ENCODE measurements at regions not wholly inside any gene's neighbourhood (a gene's known extent, or its start where the extent isn't known, plus 50 kb on each side); places are given as distances from the start of the nearest gene placed in this dataset.

GRCh38 chr9:29816954-29817703, 2243.8 kb upstream of the C9orf72 start:
- no peak overlapping the region for H3K4me3 ChIP-seq (ENCODE audit: low read length)
- no peak overlapping the region for H2AFZ ChIP-seq (ENCODE audit: low read depth, low read length)
- TF ChIP-seq EZH2phosphoT487 (IDR thresholded peaks at IDR 0.05; ENCODE audit: low read depth) (no peak), CTCF (IDR thresholded peaks at IDR 0.05; ENCODE audit: low read depth, low read length) (no peak)
- no peaks in the 10 kb centered on the region for H3K27me3 ChIP-seq (ENCODE audit: low read depth, low read length)
- no peak overlapping the region for H3K4me2 ChIP-seq (ENCODE audit: low read length)
- peaks cover 18% of the 10 kb centered on the region for H3K36me3 ChIP-seq (replicated peaks; ENCODE audit: low read depth, low read length)
- no peak overlapping the region for H3K27ac ChIP-seq (ENCODE audit: low read length)
- H3K79me2 ChIP-seq (ENCODE audit: low read length), result no peaks in the 10 kb centered on the region
- H3K4me1 ChIP-seq (ENCODE audit: low read length), result no peaks in the 10 kb centered on the region
- no peak overlapping the region for H3K9ac ChIP-seq (ENCODE audit: low read length)
- H3K9me3 ChIP-seq (ENCODE audit: insufficient read depth, low read length), result peaks cover 22% of the 10 kb centered on the region
- no peaks in the 10 kb centered on the region for H4K20me1 ChIP-seq (ENCODE audit: insufficient read depth, low read length)

DNA sequence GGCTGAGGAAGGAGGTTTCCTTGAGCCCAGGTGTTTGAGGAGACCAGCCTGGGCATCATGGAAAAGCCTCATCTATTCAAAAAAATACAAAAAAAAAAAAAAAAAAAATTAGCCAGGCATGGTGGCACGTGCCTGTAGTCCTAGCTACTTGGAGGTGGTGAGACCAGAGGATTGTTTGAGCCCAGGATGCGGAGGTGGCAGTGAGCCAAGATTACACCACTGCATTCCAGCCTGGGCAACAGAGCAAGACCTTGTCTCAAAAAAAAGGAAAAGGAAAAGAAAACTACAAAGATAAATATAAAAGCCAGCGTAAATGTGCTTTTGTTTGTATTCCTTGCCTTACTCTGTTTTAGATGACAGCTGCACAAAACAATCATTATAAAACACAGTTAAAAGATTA, 2249.2 kb upstream of the C9orf72 start:
- peaks cover 17% of the 10 kb centered on the region for H3K36me3 ChIP-seq (replicated peaks; ENCODE audit: low read depth, low read length)
- H4K20me1 ChIP-seq (ENCODE audit: insufficient read depth, low read length), result no peaks in the 10 kb centered on the region
- H3K27me3 ChIP-seq (ENCODE audit: low read depth, low read length), result no peaks in the 10 kb centered on the region
- no peak overlapping the region for H2AFZ ChIP-seq (ENCODE audit: low read depth, low read length)
- H3K4me2 ChIP-seq (ENCODE audit: low read length), result no peak overlapping the region
- no peak overlapping the region for H3K27ac ChIP-seq (ENCODE audit: low read length)
- H3K79me2 ChIP-seq (ENCODE audit: low read length), result no peaks in the 10 kb centered on the region
- H3K9ac ChIP-seq (ENCODE audit: low read length), result no peak overlapping the region
- peaks cover 19% of the 10 kb centered on the region for H3K9me3 ChIP-seq (ENCODE audit: insufficient read depth, low read length)
- TF ChIP-seq CTCF (IDR thresholded peaks at IDR 0.05; ENCODE audit: low read depth, low read length) (no peak), EZH2phosphoT487 (IDR thresholded peaks at IDR 0.05; ENCODE audit: low read depth) (no peak)
- H3K4me3 ChIP-seq (ENCODE audit: low read length), result no peak overlapping the region
- H3K4me1 ChIP-seq (ENCODE audit: low read length), result no peaks in the 10 kb centered on the region

- Histone ChIP-seq H3K9ac (ENCODE audit: low read length) (no peak overlapping the region), H3K4me3 (ENCODE audit: low read length) (no peak overlapping the region), H3K27me3 (ENCODE audit: low read depth, low read length) (no peaks in the 10 kb centered on the region), H2AFZ (ENCODE audit: low read depth, low read length) (no peak overlapping the region), H4K20me1 (ENCODE audit: insufficient read depth, low read length) (no peaks in the 10 kb centered on the region), H3K36me3 (replicated peaks; ENCODE audit: low read depth, low read length) (no peaks in the 10 kb centered on the region), H3K79me2 (ENCODE audit: low read length) (no peaks in the 10 kb centered on the region), H3K27ac (ENCODE audit: low read length) (no peak overlapping the region), H3K4me2 (ENCODE audit: low read length) (no peak overlapping the region), H3K4me1 (ENCODE audit: low read length) (peaks cover 9% of the 10 kb centered on the region), H3K9me3 (ENCODE audit: insufficient read depth, low read length) (no peaks in the 10 kb centered on the region)
- no peak for TF ChIP-seq CTCF (IDR thresholded peaks at IDR 0.05; ENCODE audit: low read depth, low read length)
- TF ChIP-seq EZH2phosphoT487 (IDR thresholded peaks at IDR 0.05; ENCODE audit: low read depth), result no peak
These were observed 2253.1 kb upstream of the C9orf72 start for GRCh38 chr9:29826421-29826820.

DNA sequence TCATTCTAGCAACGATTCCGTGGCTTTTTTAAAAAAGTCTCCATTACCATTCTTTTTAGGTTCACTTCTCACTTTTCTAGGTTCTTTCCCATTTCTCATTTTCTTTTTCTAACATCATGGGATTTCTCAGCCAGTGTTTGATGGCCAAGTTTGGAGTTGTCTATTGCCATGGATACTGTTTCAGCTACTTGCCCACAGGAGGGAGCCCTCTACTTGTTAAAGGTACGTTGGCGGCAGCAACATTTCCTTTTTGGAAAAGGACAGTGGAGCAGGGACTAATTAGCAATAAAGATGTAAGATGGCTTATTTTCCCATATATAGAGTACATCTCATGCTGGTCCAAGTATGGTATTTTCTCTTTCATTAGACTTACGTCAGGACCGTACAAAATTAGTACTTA, 2257.5 kb upstream of the C9orf72 start:
- Histone ChIP-seq H3K4me1 (ENCODE audit: low read length) (peaks cover 12% of the 10 kb centered on the region), H3K27me3 (ENCODE audit: low read depth, low read length) (no peaks in the 10 kb centered on the region), H3K36me3 (replicated peaks; ENCODE audit: low read depth, low read length) (no peaks in the 10 kb centered on the region), H3K9me3 (ENCODE audit: insufficient read depth, low read length) (no peaks in the 10 kb centered on the region), H3K27ac (ENCODE audit: low read length) (no peak overlapping the region), H3K79me2 (ENCODE audit: low read length) (no peaks in the 10 kb centered on the region), H4K20me1 (ENCODE audit: insufficient read depth, low read length) (no peaks in the 10 kb centered on the region), H3K9ac (ENCODE audit: low read length) (no peak overlapping the region), H3K4me2 (ENCODE audit: low read length) (peak overlapping the region; percentile 66), H3K4me3 (ENCODE audit: low read length) (peak overlapping the region; percentile 47), H2AFZ (ENCODE audit: low read depth, low read length) (no peak overlapping the region)
- TF ChIP-seq CTCF (IDR thresholded peaks at IDR 0.05; ENCODE audit: low read depth, low read length) (peak; percentile 95), EZH2phosphoT487 (IDR thresholded peaks at IDR 0.05; ENCODE audit: low read depth) (no peak)
